Common myeloid progenitor, CD34-positive (primary cell): ENCODE measurements at regions not wholly inside any gene's neighbourhood (a gene's known extent, or its start where the extent isn't known, plus 50 kb on each side); places are given as distances from the start of the nearest gene placed in this dataset.

Experiments used
- CTCF ChIA-PET: fragments of 350-600 bp; sonication (Branson Sonifier 250); formaldehyde crosslinking; loops from one replicate; lab custom pipeline; 2021; ENCODE audit warnings: antibody characterized with exemption; lab: Charles Lee
- POLR2A ChIA-PET: fragments of 350-600 bp; sonication (Branson Sonifier 250); formaldehyde crosslinking; loops from one replicate; lab custom pipeline; 2021; ENCODE audit warnings: antibody characterized with exemption; lab: Charles Lee
- DNase-seq, 3 donors: peaks; one replicate each; pipeline versions ENCODE4 v3.0.0 to v3.0.0-alpha.2; 2013
- H3K27ac ChIP-seq, 2 experiments: 1 replicate in 1 of 2; 2 replicates in 1 of 2; pipeline ENCODE4 v1.7.0; 2013; ENCODE audit warnings: inconsistent platforms in 2 of 2, low read length in 2 of 2, mild to moderate bottlenecking in 2 of 2, low read depth in 1 of 2, moderate library complexity in 1 of 2; ENCODE audit not compliant: severe bottlenecking in 2 of 2, insufficient read depth in 1 of 2, poor library complexity in 1 of 2
- H3K27me3 ChIP-seq, 5 experiments: replicated peaks in 2 of 5; 1 replicate in 3 of 5; 2 replicates in 2 of 5; pipeline versions ENCODE4 v1.6.1 to v1.7.0; 2013; ENCODE audit warnings: low read length in 4 of 5, mild to moderate bottlenecking in 2 of 5, moderate library complexity in 2 of 5, inconsistent platforms in 1 of 5; ENCODE audit not compliant: insufficient read depth in 5 of 5, control insufficient read depth in 4 of 5
- H3K36me3 ChIP-seq, 4 experiments: 1 replicate in 2 of 4; 2 replicates in 2 of 4; pipeline versions ENCODE4 v1.6.1 to v1.7.0; 2013; ENCODE audit warnings: low read length in 3 of 4, control low read depth in 1 of 4, mild to moderate bottlenecking in 1 of 4; ENCODE audit not compliant: control insufficient read depth in 4 of 4, insufficient read depth in 4 of 4
- H3K4me1 ChIP-seq, 4 experiments: 1 replicate in 3 of 4; 2 replicates in 1 of 4; pipeline versions ENCODE4 v1.6.1 to v1.7.1; 2013; ENCODE audit warnings: low read length in 3 of 4, mild to moderate bottlenecking in 3 of 4, control low read depth in 1 of 4, inconsistent platforms in 1 of 4, moderate library complexity in 1 of 4; ENCODE audit not compliant: control insufficient read depth in 4 of 4, insufficient read depth in 4 of 4; ENCODE audit errors: control extremely low read depth in 1 of 4
- H3K4me3 ChIP-seq, 7 experiments: 1 replicate in 4 of 7; 2 replicates in 3 of 7; pipeline versions ENCODE4 v1.5.1 to v1.7.0; 2013; ENCODE audit warnings: mild to moderate bottlenecking in 7 of 7, low read length in 6 of 7, moderate library complexity in 6 of 7, inconsistent platforms in 2 of 7, low read depth in 2 of 7, control low read depth in 1 of 7; ENCODE audit not compliant: insufficient read depth in 4 of 7, control insufficient read depth in 1 of 7; ENCODE audit errors: extremely low read depth in 1 of 7
- H3K9me3 ChIP-seq, 5 experiments: 1 replicate in 4 of 5; 2 replicates in 1 of 5; pipeline versions ENCODE4 v1.6.1 to v1.7.1; 2013; ENCODE audit warnings: low read length in 4 of 5, mild to moderate bottlenecking in 2 of 5, inconsistent platforms in 1 of 5, low read depth in 1 of 5, moderate library complexity in 1 of 5; ENCODE audit not compliant: control insufficient read depth in 4 of 5, insufficient read depth in 2 of 5; ENCODE audit errors: control extremely low read depth in 1 of 5
- WGBS: methylation state at CpG from one replicate; pipeline ENCODE4 v1.1.5; 2013; ENCODE audit not compliant: insufficient coverage; 5-methylcytosine and 5-hydroxymethylcytosine counted together

DNA sequence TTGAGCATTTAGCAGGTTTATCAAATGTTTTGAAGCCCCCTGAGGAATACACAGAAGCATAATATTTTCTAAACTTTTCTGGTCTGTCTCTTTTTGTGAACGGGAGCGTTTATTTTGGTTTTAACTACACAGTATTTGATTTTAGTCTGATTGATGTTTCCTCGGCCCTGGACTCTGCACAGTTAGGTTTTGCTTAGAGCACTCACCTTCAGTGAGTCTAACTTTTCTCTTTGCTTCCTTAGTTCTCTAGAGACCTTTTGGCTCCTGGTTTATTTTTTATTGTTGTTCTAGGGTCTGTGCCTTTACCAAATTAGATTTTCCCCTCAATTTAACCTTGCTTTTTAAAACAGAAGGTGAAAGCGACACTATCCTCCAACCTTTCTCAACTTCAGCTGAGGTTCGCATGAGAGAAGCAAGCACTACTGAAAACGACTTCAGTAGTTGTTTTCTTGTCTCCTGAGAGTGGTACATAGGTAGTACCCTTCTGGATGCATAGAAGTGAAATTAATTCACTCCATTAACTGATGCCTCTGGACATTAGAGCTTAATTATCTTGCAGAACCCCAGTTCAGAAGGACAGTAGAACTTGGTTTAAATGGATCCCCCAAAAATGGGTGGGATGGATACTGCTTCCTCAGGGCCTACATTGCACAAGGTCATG, 166.7 kb upstream of the ELL2 start:
- Histone ChIP-seq H3K27me3 (no peaks in the 10 kb centered on the region), H3K27ac (no peak overlapping the region), H3K36me3 (no peaks in the 10 kb centered on the region), H3K9me3 (no peaks in the 10 kb centered on the region), H3K4me1 (no peaks in the 10 kb centered on the region), H3K4me3 (no peak overlapping the region)
- ChIA-PET CTCF (interaction anchor here (1.0 kb wide), 1 partner anchor 72 kb away, joined by 3 read pairs; no protein-coding TSS in a partner anchor), POLR2A (no interaction called here)
- WGBS, result 100% methylated on average over 2 of the region's 6 CpGs
- no peak for DNase-seq

DNA sequence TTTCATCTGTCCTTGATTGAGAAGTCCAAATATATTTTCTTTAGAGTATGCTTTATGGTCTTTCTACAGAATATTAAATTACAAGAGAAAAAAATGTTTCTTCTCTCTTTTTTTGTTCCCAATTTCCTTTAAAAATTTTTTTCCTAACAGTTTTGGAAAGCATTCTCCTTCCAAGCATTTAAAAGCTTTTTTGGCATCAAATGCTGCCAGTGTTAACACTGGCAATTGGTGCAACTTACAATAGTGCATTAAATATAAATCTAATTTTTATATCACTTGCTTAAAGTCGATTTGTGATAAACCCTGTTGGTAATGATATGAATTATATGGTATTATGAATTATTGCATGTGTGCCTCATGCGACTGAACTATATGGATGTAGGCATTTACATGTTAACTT, 165.9 kb upstream of the ELL2 start:
- Histone ChIP-seq H3K27ac (no peak overlapping the region), H3K4me1 (no peaks in the 10 kb centered on the region), H3K27me3 (no peaks in the 10 kb centered on the region), H3K36me3 (no peaks in the 10 kb centered on the region), H3K4me3 (no peak overlapping the region), H3K9me3 (no peaks in the 10 kb centered on the region)
- no peak for DNase-seq
- POLR2A ChIA-PET, result no interaction called here
- 100% methylated on average over 1 of the region's 2 CpGs for WGBS
- CTCF ChIA-PET, result no interaction called here

DNA sequence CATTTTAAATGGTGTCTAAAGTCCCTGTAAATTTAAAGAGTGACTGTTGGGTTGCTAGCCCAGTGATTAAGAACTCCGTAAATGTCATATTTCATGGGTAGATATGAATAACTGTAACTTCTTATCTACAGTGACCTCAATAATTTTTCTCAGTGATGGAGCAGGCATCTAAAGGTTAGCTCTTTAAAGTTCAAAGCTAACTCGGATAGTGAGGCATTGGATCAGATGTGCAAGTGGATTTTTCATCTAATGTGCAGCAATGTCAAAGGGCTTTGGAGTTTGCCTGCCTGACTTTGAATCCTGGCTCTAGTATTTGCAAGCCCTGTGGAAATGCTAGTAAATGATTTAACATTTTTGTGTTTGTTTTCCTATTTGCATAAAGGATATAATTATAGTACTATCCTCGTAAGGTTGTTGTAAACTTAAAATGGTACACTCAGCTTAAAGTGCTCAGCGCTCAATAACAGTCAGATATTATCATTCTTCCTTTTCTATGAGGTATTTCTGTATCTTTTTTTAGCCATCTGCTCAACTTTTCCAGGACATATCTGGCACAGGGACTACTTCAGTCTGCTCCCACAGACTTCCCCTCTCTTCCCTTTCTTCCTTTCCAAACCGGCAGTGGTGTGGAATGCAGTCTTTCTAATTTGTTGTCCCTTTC, 163.7 kb upstream of the ELL2 start:
- WGBS, result 88% methylated on average over 2 of the region's 5 CpGs
- POLR2A ChIA-PET, result no interaction called here
- Histone ChIP-seq H3K27ac (no peak overlapping the region), H3K4me1 (no peaks in the 10 kb centered on the region), H3K4me3 (no peak overlapping the region), H3K27me3 (no peaks in the 10 kb centered on the region), H3K9me3 (no peaks in the 10 kb centered on the region), H3K36me3 (no peaks in the 10 kb centered on the region)
- DNase-seq, result no peak
- CTCF ChIA-PET, result no interaction called here

DNA sequence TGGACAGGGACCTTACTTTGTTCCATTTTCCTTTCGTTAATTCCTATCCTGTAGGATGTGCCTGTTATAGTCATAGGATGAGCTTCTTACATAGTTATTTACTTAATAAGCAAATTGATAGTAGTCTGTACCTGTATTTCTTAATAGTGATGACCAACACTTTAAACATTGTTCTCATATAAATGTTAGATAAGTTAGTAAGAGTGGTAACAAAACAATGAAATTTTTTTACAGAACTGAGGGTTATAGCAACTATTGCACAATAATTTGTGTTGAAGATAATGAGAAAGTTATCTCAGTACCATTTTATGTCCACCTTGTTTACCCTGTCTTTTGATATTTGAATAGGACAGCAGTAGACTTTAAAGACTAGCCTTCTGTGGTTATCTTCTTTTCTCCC, 162.9 kb upstream of the ELL2 start:
- ChIA-PET CTCF (no interaction called here), POLR2A (no interaction called here)
- Histone ChIP-seq H3K4me3 (no peak overlapping the region), H3K9me3 (no peaks in the 10 kb centered on the region), H3K4me1 (no peaks in the 10 kb centered on the region), H3K27me3 (no peaks in the 10 kb centered on the region), H3K27ac (no peak overlapping the region), H3K36me3 (no peaks in the 10 kb centered on the region)
- no peak for DNase-seq
- WGBS, result no CpG with 5 or more reads among the region's 1 CpG

DNA sequence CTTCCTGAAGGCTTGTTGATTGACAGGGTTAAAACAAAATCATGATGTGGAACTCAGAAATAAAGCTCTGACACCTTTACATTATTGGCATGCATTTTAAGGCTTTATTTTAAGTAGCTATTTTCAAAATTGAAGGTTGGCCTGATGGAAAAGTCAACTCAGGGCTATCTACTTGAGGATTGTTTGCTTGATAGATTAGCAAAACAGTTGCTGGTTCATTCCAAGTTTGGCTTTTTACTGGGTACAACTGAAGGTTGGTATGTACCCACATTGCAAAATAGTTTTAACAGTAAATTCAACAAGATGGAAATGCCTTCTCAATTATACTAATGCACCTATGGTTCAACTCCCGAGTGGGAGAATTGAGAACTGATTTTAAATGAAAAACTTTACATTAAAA, 161.8 kb upstream of the ELL2 start:
- H3K4me3 ChIP-seq, result no peak overlapping the region
- H3K36me3 ChIP-seq, result no peaks in the 10 kb centered on the region
- no CpG with 5 or more reads among the region's 1 CpG for WGBS
- no peak for DNase-seq
- ChIA-PET POLR2A (no interaction called here), CTCF (no interaction called here)
- no peak overlapping the region for H3K27ac ChIP-seq
- H3K27me3 ChIP-seq, result no peaks in the 10 kb centered on the region
- no peaks in the 10 kb centered on the region for H3K4me1 ChIP-seq
- no peaks in the 10 kb centered on the region for H3K9me3 ChIP-seq

DNA sequence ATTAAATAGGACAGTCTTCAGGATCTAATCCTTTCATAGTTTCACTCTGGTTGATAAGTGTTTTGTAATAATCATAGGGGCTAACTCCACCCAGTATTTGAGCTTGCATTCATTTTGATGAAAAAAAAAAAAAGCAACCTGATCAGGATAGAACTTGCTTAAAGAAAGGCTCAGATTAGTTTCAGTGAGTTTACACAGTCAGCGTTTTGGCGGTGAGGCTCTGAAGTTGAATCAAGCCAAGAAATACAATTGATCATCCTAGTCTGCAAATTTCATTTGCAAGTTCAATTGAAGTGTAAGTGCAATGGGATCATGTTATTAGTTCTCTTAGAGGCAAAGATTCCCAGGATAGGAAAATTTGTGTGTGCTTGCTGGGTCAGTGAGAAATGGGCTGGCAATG, 159.7 kb upstream of the ELL2 start:
- 100% methylated on average over 2 of the region's 2 CpGs for WGBS
- no peak overlapping the region for H3K27ac ChIP-seq

DNA sequence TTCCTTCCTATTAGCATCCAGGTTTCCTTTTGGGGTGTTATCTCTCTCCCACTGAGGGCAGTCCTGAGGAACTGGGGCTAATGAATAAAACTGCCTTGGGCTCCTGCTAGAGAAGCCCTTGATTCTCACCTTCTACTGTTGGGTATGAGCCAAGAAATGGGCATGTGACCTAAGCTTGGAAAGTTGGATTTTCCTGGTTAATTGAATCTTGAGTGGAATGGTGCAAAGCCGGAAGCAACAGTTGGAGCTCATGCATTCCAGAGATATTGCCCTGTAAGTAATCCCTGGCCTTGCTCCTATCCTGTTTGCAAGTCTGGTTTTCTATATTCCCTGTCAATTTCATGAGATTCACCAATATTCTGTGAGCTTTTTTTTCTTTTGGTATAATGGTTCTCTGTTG, 158.5 kb upstream of the ELL2 start:
- H3K9me3 ChIP-seq, result no peaks in the 10 kb centered on the region
- H3K27ac ChIP-seq, result no peak overlapping the region
- ChIA-PET CTCF (interaction anchor here (1.5 kb wide), 1 partner anchor 10 kb away, joined by 4 read pairs; no protein-coding TSS in a partner anchor), POLR2A (no interaction called here)
- no peak for DNase-seq
- 100% methylated on average over 1 of the region's 1 CpG for WGBS
- H3K36me3 ChIP-seq, result no peaks in the 10 kb centered on the region
- no peak overlapping the region for H3K4me3 ChIP-seq
- H3K27me3 ChIP-seq, result no peaks in the 10 kb centered on the region
- H3K4me1 ChIP-seq, result no peaks in the 10 kb centered on the region

More for the DNA sequence above, 159.7 kb upstream of the ELL2 start:
- CTCF ChIA-PET, result no interaction called here
- no peaks in the 10 kb centered on the region for H3K27me3 ChIP-seq
- no peaks in the 10 kb centered on the region for H3K36me3 ChIP-seq
- H3K9me3 ChIP-seq, result no peaks in the 10 kb centered on the region
- no peaks in the 10 kb centered on the region for H3K4me1 ChIP-seq
- POLR2A ChIA-PET, result no interaction called here
- no peak overlapping the region for H3K4me3 ChIP-seq
- no peak for DNase-seq
